Endothelial cell of umbilical vein (primary cell): ENCODE measurements at regions not wholly inside any gene's neighbourhood (a gene's known extent, or its start where the extent isn't known, plus 50 kb on each side); places are given as distances from the start of the nearest gene placed in this dataset.

ENCODE experiments used
- BruUV-seq: library from RNA; stranded (reverse); fragments of 400-500 nt; replicated peaks from 2 replicates; lab custom pipeline; 2021; lab: Mats Ljungman, UMichigan
- CTCF ChIA-PET: fragments of 300-600, 350-600 bp; sonication (Branson Sonifier 250); formaldehyde crosslinking; loops from one replicate; lab custom pipeline; 2021; ENCODE audit warnings: antibody characterized with exemption, inconsistent platforms; lab: Charles Lee
- POLR2A ChIA-PET: fragments of 300-600, 350-600 bp; sonication (Branson Sonifier 250); formaldehyde crosslinking; loops from one replicate; lab custom pipeline; 2021; ENCODE audit warnings: antibody characterized with exemption, inconsistent platforms; lab: Charles Lee
- DNase-seq: peaks from one replicate; pipeline ENCODE4 v3.0.0-alpha.2; 2011; ENCODE audit warnings: low read depth, low spot score
- FAIRE-seq: peaks from 2 replicates; lab custom pipeline; 2011; peaks lifted over from hg19 to GRCh38; lab: Jason Lieb, UNC
- H2AFZ ChIP-seq: 2 replicates; pipeline ENCODE4 v1.6.0; 2012; ENCODE audit warnings: low read depth, low read length, control low read depth, inconsistent platforms
- H3K27ac ChIP-seq: 2 replicates; pipeline ENCODE4 v1.5.1; 2011; ENCODE audit warnings: low read depth, mild to moderate bottlenecking, control low read depth, low read length, moderate library complexity; ENCODE audit not compliant: insufficient read depth
- H3K27me3 ChIP-seq, 2 experiments: 2 replicates each; pipeline versions ENCODE4 v1.6.0 to v1.6.1; 2011; ENCODE audit warnings: low read length in 2 of 2, mixed read lengths in 1 of 2; ENCODE audit not compliant: control insufficient read depth in 2 of 2, insufficient read depth in 2 of 2
- H3K36me3 ChIP-seq, 2 experiments: 2 replicates in 1 of 2; 3 replicates in 1 of 2; pipeline ENCODE4 v1.5.1; 2011; ENCODE audit warnings: low read length in 2 of 2, mild to moderate bottlenecking in 1 of 2, moderate library complexity in 1 of 2; ENCODE audit not compliant: control insufficient read depth in 2 of 2, insufficient read depth in 2 of 2; ENCODE audit errors: extremely low read depth in 1 of 2
- H3K4me1 ChIP-seq: 3 replicates; pipeline ENCODE4 v1.5.1; 2011; ENCODE audit warnings: mild to moderate bottlenecking, low read length; ENCODE audit not compliant: control insufficient read depth, insufficient read depth; ENCODE audit errors: extremely low read depth
- H3K4me2 ChIP-seq: 2 replicates; pipeline ENCODE4 v1.6.1; 2011; ENCODE audit warnings: low read length, control low read depth, mixed read lengths; ENCODE audit not compliant: insufficient read depth
- H3K4me3 ChIP-seq, 3 experiments: fragments of 200-600 bp in 1 of 3; sonication (generic), shearing (Covaris generic) in 1 of 3; replicated peaks in 1 of 3; 2 replicates each; pipeline ENCODE4 v1.5.1; 2011 to 2016; ENCODE audit warnings: control low read depth in 3 of 3, low read length in 3 of 3, mild to moderate bottlenecking in 2 of 3, inconsistent platforms in 1 of 3, low read depth in 1 of 3, moderate library complexity in 1 of 3; ENCODE audit not compliant: insufficient read depth in 1 of 3
- H3K79me2 ChIP-seq: 2 replicates; pipeline ENCODE4 v1.6.0; 2012; ENCODE audit warnings: low read length, inconsistent platforms; ENCODE audit not compliant: control insufficient read depth, insufficient read depth
- H3K9ac ChIP-seq: replicated peaks from 2 replicates; pipeline ENCODE3; 2011; ENCODE audit warnings: low read length, control low read depth; ENCODE audit not compliant: insufficient read depth; ENCODE audit errors: extremely low read depth
- H3K9me1 ChIP-seq: replicated peaks from 3 replicates; pipeline ENCODE4 v1.6.0; 2011; ENCODE audit warnings: mild to moderate bottlenecking, low read length; ENCODE audit not compliant: control insufficient read depth, insufficient read depth; ENCODE audit errors: extremely low read depth
- H3K9me3 ChIP-seq: replicated peaks from 2 replicates; pipeline ENCODE4 v1.5.1; 2012; ENCODE audit warnings: low read length, inconsistent platforms; ENCODE audit not compliant: control insufficient read depth, insufficient read depth
- H4K20me1 ChIP-seq: replicated peaks from 2 replicates; pipeline ENCODE3; 2011; ENCODE audit warnings: mild to moderate bottlenecking, low read length; ENCODE audit not compliant: control insufficient read depth, insufficient read depth; ENCODE audit errors: extremely low read depth
- EZH2 ChIP-seq: IDR thresholded peaks from 2 replicates; pipeline ENCODE4 v1.6.1; 2012; ENCODE audit warnings: borderline replicate concordance, low read depth, mild to moderate bottlenecking, moderate library complexity, low read length, inconsistent platforms; ENCODE audit not compliant: severe bottlenecking
- FOS ChIP-seq: IDR thresholded peaks from 2 replicates; pipeline ENCODE4 v1.6.1; 2011; ENCODE audit warnings: mild to moderate bottlenecking, low read length, moderate library complexity, borderline replicate concordance; ENCODE audit not compliant: insufficient read depth
- GATA2 ChIP-seq: IDR thresholded peaks from 2 replicates; pipeline ENCODE4 v1.7.0; 2011; ENCODE audit warnings: low read depth, mild to moderate bottlenecking, moderate library complexity, mixed read lengths, low read length; ENCODE audit not compliant: insufficient read length, insufficient read depth
- JUN ChIP-seq: IDR thresholded peaks from 2 replicates; pipeline ENCODE4 v1.6.1; 2011; ENCODE audit warnings: borderline replicate concordance, low read depth; ENCODE audit not compliant: insufficient read length, insufficient read depth
- MYC ChIP-seq: IDR thresholded peaks from one replicate; pipeline ENCODE4 v1.6.1; 2011; ENCODE audit warnings: mild to moderate bottlenecking, low read depth, low read length
- POLR2A ChIP-seq: IDR thresholded peaks from 2 replicates; pipeline ENCODE4 v1.6.1; 2012; ENCODE audit warnings: low read depth, mild to moderate bottlenecking, control low read depth, low read length
- POLR2AphosphoS5 ChIP-seq: IDR thresholded peaks from 2 replicates; pipeline ENCODE4 v1.6.1; 2012; ENCODE audit warnings: low read depth, mild to moderate bottlenecking, control low read depth, low read length, moderate library complexity; ENCODE audit not compliant: insufficient read depth
- dilution Hi-C: fragments of 300-500 bp; cut with MboI; formaldehyde crosslinking; loops from one replicate; pipeline ENCODE4 v1.15.0; 2019; ENCODE audit warnings: low sequenced_read_pairs; ENCODE audit not compliant: extremely low pct_ligation_motif_present
- intact Hi-C: fragments of 100-400 bp; cut with micrococcal nuclease; formaldehyde crosslinking; loops from one replicate; pipeline ENCODE4 v1.10.0; 2022
- TF ChIP-seq, protein P1 (sequence below): IDR thresholded peaks from 2 replicates; pipeline ENCODE4 v1.6.1; 2011; ENCODE audit not compliant: insufficient read depth, insufficient read length
- TF ChIP-seq, protein P2 (sequence below), 2 donors: IDR thresholded peaks; 1 replicate in 1 of 2; 2 replicates in 1 of 2; pipeline ENCODE4 v1.5.1; 2011; ENCODE audit warnings: low read length in 2 of 2, mild to moderate bottlenecking in 2 of 2, moderate library complexity in 2 of 2, control low read depth in 1 of 2, inconsistent platforms in 1 of 2, low read depth in 1 of 2; ENCODE audit not compliant: insufficient read depth in 1 of 2; ENCODE audit errors: extremely low read depth in 1 of 2

DNA sequence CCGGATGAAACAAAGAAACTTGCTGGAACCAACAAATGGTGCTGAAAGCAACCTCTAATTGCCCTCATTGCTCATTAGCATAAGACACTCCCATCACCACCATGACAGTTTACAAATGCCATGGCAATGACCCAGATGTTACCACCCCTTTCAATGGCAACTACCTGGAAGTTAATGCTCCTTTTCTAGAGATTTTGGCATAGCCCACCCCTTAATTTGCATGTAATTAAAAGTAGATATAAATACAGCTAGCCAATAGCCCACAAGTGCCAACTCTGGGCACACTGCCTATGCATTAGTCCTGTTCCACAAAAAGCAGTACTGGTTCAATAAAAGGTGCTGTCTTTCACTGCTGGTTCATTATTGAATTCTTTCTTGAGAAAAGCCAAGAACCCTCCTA is 410.3 kb upstream of the PPP1R2C start:
- Histone ChIP-seq H3K9ac (no peak overlapping the region), H3K4me1 (no peaks in the 10 kb centered on the region), H3K4me2 (no peak overlapping the region), H3K27ac (no peak overlapping the region), H3K9me1 (no peaks in the 10 kb centered on the region), H3K79me2 (no peaks in the 10 kb centered on the region), H4K20me1 (no peaks in the 10 kb centered on the region), H3K36me3 (no peaks in the 10 kb centered on the region), H2AFZ (no peak overlapping the region), H3K27me3 (no peaks in the 10 kb centered on the region), H3K9me3 (no peaks in the 10 kb centered on the region), H3K4me3 (no peak overlapping the region)
- intact Hi-C loops (no loop called here), dilution Hi-C loops (no loop called here)
- TF ChIP-seq, protein P1, sequence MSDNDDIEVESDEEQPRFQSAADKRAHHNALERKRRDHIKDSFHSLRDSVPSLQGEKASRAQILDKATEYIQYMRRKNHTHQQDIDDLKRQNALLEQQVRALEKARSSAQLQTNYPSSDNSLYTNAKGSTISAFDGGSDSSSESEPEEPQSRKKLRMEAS, result no peak
- no peak for TF ChIP-seq GATA2
- TF ChIP-seq POLR2A, result no peak
- TF ChIP-seq, protein P2, sequence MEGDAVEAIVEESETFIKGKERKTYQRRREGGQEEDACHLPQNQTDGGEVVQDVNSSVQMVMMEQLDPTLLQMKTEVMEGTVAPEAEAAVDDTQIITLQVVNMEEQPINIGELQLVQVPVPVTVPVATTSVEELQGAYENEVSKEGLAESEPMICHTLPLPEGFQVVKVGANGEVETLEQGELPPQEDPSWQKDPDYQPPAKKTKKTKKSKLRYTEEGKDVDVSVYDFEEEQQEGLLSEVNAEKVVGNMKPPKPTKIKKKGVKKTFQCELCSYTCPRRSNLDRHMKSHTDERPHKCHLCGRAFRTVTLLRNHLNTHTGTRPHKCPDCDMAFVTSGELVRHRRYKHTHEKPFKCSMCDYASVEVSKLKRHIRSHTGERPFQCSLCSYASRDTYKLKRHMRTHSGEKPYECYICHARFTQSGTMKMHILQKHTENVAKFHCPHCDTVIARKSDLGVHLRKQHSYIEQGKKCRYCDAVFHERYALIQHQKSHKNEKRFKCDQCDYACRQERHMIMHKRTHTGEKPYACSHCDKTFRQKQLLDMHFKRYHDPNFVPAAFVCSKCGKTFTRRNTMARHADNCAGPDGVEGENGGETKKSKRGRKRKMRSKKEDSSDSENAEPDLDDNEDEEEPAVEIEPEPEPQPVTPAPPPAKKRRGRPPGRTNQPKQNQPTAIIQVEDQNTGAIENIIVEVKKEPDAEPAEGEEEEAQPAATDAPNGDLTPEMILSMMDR (IDR thresholded peaks at IDR 0.05; ENCODE audit: extremely low read depth in 1 of 2, insufficient read depth in 1 of 2, low read depth in 1 of 2, low read length in 2 of 2), result no peak
- TF ChIP-seq FOS, result no peak
- no peak for TF ChIP-seq EZH2
- no peak for TF ChIP-seq JUN
- TF ChIP-seq MYC, result no peak
- TF ChIP-seq POLR2AphosphoS5, result no peak
- ChIA-PET POLR2A (no interaction called here), CTCF (no interaction called here)
- no TSS peak for BruUV-seq
- no peak for DNase-seq
- no peak for FAIRE-seq
